Liver (tissue), 3 donors: ENCODE measurements at regions not wholly inside any gene's neighbourhood (a gene's known extent, or its start where the extent isn't known, plus 50 kb on each side); places are given as distances from the start of the nearest gene placed in this dataset.

Experiments
- GABPA ChIP-seq, 2 donors: IDR thresholded peaks in 1 of 2; conservative IDR thresholded peaks in 1 of 2; 2 replicates each; pipeline ENCODE4 v1.6.1; 2016; ENCODE audit warnings: antibody characterized with exemption in 2 of 2, mild to moderate bottlenecking in 1 of 2, moderate library complexity in 1 of 2
- HNF4G ChIP-seq: IDR thresholded peaks from 2 replicates; pipeline ENCODE4 v1.6.1; 2016; ENCODE audit warnings: antibody characterized with exemption
- NR2F2 ChIP-seq: IDR thresholded peaks from 2 replicates; pipeline ENCODE4 v1.6.1; 2016; ENCODE audit warnings: antibody characterized with exemption
- RAD21 ChIP-seq, 2 donors: IDR thresholded peaks; 2 replicates each; pipeline ENCODE4 v1.6.1; 2016; ENCODE audit warnings: antibody characterized with exemption in 2 of 2, mild to moderate bottlenecking in 2 of 2
- REST ChIP-seq: IDR thresholded peaks from 2 replicates; pipeline ENCODE4 v1.6.1; 2016; ENCODE audit warnings: antibody characterized with exemption, mild to moderate bottlenecking
- TAF1 ChIP-seq: conservative IDR thresholded peaks from 2 replicates; pipeline ENCODE4 v1.6.1; 2016; ENCODE audit warnings: antibody characterized with exemption, mild to moderate bottlenecking
- TF ChIP-seq, protein P1 (sequence below): fragments of 150-350 bp; IDR thresholded peaks from 2 replicates; pipeline ENCODE4 v1.5.1; 2017; ENCODE audit warnings: improper control_type of control experiment, low read depth, low read length; ENCODE audit not compliant: missing input control
- TF ChIP-seq, protein P2 (sequence below): IDR thresholded peaks from 2 replicates; pipeline ENCODE4 v1.6.1; 2016; ENCODE audit warnings: antibody characterized with exemption
- donor health status: healthy.
- donor health status: healthy.

GRCh38 chrX:7503251-7503650, 339.7 kb upstream of the VCX start:
- TF ChIP-seq, protein P1, sequence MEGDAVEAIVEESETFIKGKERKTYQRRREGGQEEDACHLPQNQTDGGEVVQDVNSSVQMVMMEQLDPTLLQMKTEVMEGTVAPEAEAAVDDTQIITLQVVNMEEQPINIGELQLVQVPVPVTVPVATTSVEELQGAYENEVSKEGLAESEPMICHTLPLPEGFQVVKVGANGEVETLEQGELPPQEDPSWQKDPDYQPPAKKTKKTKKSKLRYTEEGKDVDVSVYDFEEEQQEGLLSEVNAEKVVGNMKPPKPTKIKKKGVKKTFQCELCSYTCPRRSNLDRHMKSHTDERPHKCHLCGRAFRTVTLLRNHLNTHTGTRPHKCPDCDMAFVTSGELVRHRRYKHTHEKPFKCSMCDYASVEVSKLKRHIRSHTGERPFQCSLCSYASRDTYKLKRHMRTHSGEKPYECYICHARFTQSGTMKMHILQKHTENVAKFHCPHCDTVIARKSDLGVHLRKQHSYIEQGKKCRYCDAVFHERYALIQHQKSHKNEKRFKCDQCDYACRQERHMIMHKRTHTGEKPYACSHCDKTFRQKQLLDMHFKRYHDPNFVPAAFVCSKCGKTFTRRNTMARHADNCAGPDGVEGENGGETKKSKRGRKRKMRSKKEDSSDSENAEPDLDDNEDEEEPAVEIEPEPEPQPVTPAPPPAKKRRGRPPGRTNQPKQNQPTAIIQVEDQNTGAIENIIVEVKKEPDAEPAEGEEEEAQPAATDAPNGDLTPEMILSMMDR, result no peak
- TF ChIP-seq RAD21 (IDR thresholded peaks at IDR 0.05) (no peak), GABPA (IDR thresholded peaks at IDR 0.05 in 1 of 2, conservative IDR thresholded peaks at IDR 0.05 in 1 of 2) (no peak), REST (no peak), HNF4G (no peak), TAF1 (no peak), NR2F2 (no peak)
- TF ChIP-seq, protein P2, sequence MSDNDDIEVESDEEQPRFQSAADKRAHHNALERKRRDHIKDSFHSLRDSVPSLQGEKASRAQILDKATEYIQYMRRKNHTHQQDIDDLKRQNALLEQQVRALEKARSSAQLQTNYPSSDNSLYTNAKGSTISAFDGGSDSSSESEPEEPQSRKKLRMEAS, result no peak
